Suppressor macrophage treated with lipopolysaccharide for 4 hours (primary cell): ENCODE measurements at regions not wholly inside any gene's neighbourhood (a gene's known extent, or its start where the extent isn't known, plus 50 kb on each side); places are given as distances from the start of the nearest gene placed in this dataset.
"Not testable (repeated sequence)": the region's sequence is repeated elsewhere in the genome, so short reads cannot be mapped to it uniquely, and the experiment has no call there.

ENCODE experiments used
- DNase-seq: peaks from one replicate; pipeline ENCODE4 v3.0.0-alpha.2; 2020

DNA sequence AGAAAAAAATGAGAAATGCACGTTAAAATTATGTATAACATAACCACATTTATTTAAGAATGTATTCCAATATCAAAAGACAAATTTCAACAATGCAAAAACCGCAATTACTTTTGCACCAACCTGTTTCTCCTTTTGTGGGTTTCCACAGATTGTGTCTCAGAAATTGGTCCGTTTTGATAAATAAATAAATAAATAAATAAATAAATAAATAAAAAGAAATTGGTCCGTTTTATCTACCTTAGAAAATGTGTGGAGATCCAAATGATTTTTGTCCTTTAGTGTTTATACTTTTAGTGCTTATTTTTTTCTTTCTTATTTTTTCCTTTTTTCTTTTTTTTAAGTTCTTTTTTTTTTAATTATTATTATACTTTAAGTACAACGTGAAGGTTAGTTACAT, 1682.2 kb upstream of the TMEFF2 start:
- no peak for DNase-seq

DNA sequence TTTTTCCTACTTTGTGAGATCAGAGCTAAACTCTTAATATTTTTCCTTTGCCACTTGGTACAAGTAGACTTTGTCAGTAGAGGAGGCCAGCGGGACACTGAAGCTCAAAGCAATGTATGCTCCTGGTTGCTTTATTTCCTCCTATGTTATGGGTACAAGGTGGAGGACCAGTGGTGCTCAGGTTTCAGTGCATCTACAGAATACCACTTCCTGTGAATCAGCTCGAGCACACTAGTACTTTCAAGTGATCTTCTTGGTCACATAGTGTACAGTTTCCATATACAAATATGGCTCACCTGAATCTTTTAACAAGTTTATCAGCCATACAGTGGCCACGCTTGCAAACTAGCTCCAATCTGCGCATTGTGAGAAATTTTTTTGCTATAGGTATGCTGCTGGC, 1674.8 kb upstream of the TMEFF2 start:
- no peak for DNase-seq

DNA sequence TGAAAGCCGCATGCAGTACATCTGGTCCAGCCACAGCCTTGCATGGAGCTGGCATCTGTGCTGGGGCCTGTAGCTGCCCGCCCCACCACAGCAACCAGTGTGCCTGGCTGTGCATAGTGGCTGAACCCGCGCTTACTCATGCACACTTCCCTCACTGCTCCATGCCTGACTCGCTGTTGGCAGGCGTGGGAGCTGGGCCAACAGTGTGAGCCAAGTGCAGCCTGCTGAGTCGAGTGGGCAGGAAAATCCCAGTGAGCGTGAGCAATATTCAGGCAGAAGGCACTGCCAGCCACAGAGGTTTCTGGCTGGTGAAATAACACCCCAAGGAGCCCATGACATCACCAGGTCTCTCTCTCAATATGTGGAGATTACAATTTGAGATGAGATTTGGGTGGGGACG, 1674.1 kb upstream of the TMEFF2 start:
- DNase-seq: no peak

DNA sequence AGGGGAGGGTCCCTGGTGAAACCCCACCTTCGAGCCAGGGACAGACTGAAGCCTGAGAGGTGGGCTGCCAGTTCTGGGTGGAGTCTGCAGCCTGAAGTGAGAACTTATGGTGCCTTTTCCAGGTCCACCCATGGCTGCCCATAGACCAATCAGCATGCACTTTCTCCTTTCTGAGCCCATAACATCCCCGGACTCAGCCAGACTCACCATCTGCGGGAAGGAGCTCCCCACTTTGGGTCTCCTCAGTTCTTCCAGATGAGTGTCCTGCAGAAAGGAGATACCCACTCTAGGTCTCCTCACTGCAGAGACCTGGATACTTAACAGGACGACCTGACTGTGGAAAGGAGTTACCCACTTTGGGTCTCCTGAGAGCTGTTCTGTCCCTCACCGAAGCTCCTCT, 1673.4 kb upstream of the TMEFF2 start:
- DNase-seq: no peak

DNA sequence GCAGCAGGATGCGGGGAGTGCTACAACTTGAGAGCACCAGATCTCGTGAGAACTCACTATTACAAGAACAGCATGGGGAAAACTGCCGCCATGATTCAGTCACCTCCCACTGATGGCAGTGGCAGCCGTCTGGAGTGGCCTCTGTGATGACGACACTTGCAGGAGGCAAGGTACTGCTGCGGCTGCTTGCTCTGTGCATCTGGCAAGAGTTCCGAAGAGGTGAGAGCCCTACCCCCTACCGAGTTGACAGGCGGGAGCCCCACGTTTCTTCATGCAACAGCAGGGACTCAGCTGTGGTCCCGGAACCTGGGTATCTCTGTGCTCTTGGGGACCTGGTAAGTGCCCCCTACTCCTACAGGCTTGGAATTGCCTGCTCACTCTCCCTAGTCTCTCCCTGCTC, 1672.7 kb upstream of the TMEFF2 start:
- no peak for DNase-seq

DNA sequence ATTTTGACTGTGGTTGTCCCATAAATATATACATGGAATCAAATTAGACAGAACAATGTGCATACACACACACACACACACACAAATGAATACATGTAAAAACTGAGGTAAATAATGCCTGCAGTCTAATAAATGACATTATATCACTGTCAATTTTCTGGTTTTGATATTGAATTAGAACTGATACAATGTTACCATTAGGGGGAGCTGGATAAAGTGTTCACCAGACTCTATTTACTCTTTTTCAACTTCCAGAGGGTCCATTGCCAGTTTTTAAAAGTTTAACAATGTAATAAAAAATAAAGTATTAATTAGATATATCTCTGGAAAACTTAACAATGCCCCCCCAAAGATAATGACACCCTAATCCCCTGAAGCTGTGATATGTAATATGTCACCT, 1666.8 kb upstream of the TMEFF2 start:
- no peak for DNase-seq

DNA sequence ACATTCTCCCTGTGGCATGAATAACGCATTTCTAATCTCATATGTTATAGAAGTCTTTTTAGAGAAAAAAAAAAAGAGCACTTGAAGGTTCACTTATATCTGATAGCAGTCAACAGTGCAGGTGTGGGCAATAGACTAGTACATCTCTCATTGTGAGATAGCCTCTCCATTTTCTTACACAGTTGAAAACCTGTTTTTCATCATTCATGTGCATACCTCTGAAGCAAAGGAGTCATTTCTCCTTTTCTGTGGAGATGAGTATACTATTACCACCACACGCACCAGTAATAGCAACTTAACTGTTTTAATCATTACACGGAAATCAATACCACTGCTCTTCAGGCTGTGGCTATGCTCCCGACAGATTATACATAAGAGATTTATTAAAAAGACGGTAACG, 1653.3 kb upstream of the TMEFF2 start:
- no peak for DNase-seq

DNA sequence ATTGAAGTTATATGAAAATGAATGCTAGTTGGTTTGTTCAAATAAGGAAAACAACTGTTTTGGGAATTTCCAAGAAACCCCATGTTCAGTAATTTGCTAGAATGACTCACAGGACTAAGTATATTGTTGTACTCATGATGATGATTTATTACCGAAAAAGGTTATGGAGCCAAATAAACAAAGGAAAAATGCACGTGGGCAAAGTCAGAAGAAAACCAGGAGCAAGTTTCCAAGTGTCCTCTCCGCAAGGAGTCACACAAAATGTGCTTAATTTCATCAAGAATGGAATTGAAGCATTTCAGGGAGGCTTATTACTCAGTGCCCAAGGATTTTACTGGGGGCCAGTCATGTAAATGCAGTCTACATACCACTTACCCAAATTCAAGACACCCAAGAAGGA, 1652.4 kb upstream of the TMEFF2 start:
- DNase-seq: no peak

DNA sequence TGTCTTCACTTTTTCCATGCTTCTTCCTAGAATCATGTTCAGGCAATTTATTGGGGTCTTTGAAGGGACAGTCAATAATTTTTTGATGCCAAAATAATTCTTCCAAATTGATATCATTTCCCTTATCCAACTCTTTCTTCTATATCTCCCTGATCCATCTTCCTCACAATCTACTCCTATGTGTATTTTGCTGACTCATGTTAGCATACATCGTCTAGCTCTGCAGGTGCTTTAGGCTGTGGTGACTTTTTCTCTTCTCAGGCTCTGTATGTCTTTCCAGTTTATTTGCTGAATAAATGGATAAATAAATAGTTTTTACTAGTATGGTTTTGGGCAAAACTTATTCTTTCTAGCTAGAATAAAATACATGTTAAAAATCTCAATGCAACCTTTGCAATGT, 1650.9 kb upstream of the TMEFF2 start:
- DNase-seq: no peak

DNA sequence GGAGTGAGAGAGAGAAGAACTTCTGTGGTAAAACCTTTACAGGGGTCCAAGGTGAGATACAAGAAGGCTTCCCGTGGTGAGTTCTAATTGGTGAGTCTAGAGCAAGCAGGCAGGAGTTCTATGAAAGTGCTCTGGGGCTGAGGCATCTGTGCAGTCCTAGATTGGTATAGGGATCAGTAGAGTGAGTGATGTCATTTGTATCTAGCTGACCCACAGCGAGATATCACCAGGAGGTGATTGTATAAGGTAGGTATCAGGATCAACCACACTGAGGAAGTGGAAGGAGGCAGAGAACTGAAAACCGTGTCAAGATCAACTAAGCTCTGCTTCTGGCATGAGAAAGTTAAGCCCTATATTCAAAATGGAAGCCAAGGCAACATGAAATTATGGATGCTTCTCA, 1648.9 kb upstream of the TMEFF2 start:
- DNase-seq: no peak

DNA sequence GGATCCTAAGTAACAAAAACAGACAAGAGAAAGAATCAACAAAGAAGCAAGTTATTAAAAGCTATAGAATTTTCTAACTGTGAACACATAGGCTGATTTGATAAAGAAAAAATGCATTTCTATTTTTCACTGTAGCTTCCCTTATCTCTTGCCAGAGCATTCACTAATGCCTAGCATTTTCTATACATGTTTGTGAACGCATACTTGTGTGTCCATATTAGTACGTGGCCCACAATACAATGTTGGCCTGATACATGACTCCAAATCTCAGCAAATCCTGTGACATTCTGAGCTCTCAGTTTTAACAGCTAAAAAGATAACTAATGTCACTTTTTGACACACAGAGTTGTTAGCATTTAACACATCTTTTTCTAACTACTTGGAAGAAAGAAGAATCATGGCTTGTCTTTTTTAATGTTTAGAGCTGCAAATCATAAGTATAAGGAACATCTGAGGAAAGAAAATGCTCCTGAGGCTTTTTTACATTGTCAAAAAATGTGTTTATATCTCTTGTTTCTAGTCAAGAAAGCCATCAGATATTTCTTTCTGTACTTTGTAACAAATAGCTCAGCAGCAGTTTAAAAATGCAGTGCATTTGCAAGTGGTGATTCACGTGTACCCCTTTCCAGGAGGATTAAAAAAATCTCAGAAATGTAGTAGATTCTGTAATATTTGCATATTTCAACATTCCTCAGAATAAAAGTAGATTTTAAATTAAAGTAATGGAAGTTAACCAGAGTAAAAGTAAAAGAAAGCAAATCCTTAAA, 1646.8 kb upstream of the TMEFF2 start:
- no peak for DNase-seq

DNA sequence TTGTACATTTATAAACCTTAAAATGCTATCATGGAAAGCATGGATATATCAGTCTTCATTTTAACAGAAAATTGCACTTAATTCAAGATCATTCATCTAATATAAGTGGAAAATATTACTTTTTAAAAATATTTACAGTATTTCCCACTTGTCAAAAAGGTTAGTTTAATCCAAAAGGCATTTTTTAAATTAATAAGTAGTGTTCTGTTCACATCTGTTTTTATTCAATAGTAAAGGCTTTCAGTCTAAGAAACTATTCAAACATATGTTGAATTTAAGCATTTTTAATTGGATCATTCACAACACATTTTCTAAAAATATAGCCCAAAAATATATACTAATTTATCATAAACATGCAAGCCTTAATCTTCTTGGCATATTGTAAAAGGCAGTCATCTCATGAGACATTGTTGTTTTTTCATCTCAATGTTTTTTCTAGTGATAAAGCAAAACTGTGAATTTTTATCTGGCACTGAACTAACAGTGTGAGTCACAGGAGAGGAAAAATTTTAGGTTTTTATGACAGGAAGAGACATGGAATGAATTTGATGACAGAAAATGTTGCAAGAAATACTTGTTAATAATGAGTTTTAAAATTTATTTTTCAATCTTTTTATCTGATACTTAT, 1642.5 kb upstream of the TMEFF2 start:
- DNase-seq: no peak

DNA sequence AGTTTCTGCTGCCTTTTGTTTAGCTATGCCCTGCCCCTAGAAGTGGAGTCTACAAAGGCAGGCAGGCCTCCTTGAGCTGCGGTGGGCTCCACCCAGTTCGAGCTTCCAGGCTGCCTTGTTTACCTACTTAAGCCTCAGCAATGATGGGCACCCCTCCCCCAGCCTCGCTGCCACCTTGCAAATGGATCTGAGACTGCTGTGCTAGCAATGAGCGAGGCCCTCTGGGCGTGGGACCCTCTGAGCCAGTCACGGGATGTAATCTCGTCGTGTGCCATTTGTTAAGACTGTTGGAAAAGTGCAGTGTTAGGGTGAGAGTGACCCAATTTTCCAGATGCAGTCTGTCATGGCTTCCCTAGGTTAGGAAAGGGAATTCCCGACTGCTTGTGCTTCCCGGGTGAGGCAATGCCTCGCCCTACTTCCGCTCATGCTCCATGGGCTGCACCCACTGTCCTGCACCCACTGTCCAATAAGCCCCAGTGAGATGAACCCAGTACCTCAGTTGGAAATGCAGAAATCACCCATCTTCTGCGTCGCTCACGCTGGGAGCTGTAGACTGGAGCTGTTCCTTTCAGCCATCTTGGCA, 1641.8 kb upstream of the TMEFF2 start:
- not testable (repeated sequence) for DNase-seq

DNA sequence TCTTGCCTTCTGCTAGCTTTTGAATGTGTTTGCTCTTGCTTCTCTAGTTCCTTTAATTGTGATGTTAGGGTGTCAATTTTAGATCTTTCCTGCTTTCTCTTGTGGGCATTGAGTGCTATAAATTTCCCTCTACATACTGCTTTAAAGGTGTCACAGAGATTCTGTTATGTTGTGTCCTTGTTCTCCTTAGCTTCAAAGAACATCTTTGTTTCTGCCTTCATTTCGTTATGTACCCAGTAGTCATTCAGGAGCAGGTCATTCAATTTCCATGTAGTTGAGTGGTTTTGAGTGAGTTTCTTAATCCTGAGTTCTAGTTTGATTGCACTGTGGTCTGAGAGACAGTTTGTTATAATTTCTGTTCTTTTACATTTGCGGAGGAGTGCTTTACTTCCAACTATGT, 1639.2 kb upstream of the TMEFF2 start:
- DNase-seq: not testable (repeated sequence)

DNA sequence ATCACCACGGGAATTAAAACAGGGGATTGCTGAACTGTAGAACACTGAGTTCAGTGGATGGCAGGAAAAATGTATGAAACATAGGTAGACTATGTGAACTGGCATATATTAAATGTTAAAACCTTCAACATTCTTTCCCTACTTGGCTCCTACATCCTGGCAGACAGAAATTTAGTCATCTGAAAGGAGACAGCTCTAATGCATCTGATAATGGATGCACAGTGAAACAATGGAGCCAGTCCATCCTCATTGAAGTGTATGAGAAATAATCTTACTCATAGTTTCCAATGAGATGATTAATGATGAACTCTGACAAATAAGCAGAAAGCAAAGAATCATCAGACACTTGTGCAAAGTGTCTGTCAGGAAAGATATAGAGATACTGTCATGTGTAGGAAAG, 1629.7 kb upstream of the TMEFF2 start:
- no peak for DNase-seq

DNA sequence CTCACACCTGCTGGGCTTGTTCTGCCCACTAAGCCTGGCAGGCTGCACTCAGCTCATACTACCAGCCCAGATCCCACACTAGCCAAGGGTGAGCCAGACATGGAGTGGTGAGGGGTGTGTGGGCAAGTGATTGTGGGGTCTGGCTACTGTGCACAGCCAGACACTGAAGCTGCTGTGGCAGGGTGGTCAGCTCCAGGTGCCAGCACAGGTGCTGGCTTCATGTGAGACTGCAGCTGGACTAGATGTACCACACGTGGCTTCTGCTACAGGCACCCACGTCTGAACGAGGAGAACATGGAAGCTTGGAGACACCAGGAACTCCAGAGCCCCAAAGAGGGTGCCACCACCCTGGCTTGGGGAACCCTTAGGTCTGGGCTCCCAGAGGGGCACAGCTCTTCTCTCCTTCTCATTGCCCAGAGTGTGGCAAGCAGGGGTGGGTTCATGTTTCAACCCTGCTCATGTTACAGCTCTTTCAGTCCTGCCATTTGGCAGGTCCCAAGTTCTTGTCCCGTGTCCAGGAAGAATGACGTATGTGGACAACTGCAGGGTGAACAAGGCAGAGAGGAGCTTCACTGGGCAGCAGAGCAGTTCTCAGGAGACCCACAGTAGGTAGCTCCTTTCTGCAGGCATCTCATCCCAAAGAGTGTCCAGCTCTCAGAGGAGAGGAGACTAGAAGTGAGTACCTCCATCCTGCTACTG, 1624.2 kb upstream of the TMEFF2 start:
- no peak for DNase-seq

DNA sequence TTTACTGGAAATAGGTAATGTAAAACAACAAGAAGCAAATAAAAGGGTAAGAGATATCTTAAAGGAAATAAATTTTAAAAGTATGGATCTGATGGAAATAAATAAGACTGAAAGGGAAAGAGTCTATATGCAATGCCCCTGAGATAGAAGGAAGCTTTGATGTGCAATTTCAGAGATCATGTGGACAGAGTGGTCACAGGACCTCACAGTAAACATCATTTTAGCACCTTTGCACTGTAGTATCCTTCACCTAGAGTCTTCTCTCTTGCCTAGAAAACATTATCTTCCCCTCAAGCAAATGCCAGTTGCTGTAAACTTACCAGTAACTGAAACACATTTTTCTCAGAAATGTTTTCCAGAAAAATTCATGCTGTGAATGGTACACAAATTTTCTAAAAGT, 1621.3 kb upstream of the TMEFF2 start:
- DNase-seq: no peak

DNA sequence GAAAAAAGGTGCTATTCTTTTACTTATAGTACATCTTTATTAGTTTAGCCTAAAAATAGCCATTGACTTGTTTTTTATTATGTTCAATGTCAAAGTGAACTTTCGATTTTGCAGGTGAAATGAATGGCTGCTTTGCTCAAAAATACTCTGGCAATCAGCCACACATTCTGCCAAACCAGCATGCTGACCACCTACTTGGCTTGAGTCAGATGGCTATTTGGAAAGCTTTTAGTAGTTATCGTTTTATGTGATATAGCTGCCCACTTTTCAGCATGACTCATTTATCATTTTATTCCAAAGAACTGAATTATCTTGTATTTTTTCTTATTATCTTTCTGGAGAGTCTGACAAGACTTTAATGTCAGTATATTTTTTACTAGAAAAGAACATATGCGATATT, 1615.8 kb upstream of the TMEFF2 start:
- DNase-seq: no peak

DNA sequence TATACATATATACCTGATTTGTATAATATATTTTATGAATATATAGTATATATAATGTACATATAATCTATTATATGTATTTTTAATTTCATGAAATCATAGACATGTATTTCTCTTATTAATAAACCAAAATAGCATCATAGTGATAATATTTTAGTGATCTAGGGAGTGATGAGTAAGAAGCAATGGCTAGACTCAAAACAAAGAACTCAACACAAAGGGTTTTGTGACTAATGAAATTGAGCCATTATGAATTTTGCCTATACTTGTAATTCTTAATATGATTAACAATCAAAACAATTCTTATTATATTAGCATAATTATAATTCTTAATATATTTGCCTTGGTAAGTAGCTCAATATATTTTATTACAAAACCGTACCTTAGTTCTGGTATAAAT, 1614.1 kb upstream of the TMEFF2 start:
- DNase-seq: no peak

DNA sequence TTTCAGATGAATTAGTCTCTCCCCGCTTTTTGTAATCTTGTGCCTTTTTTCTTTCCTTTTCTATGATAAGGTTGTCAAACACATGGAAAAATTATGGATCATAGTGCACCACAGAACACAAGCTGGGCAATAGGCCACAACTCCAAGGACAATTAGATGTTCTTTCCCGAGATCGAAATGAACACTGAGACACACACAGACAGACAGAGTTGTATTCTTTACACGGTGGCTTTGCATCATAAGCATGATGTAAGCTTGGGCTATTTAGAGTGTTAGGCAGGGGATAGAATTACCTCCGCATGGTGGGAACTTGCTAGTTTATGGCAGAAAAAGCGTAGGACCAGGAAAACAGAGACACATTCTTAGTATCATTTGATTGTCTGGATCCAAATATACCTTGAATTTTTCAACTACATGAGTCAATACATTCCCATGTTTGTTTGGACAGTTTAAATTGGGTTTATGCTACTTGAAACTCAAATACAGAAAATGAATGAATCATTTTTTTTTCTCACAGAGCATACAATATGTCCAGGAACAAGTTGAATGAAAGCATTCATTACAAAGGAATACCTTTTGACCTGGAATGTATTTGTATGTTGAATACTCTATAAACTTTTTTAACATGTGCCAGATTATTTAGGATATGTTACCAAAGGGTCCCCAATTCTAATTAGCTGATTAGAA, 1611.5 kb upstream of the TMEFF2 start:
- no peak for DNase-seq

DNA sequence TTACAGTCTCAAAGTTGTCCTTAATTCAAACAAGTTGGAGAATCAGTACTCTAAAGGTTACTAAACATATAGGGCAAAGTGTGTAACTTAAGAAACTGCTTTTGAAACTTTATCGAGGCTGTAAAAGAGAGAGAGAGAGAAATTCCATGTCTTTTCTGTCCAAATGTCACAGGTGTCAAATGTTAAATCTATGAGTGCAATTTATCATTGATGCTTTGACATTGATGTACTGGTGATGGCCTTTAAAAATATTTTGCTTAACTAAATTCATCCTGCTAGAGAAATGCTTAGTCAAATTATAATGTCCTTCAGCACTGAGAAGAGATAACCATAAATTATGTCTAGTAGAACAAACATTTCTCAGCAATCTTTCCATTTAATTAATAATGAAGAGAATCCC, 1602.1 kb upstream of the TMEFF2 start:
- no peak for DNase-seq

DNA sequence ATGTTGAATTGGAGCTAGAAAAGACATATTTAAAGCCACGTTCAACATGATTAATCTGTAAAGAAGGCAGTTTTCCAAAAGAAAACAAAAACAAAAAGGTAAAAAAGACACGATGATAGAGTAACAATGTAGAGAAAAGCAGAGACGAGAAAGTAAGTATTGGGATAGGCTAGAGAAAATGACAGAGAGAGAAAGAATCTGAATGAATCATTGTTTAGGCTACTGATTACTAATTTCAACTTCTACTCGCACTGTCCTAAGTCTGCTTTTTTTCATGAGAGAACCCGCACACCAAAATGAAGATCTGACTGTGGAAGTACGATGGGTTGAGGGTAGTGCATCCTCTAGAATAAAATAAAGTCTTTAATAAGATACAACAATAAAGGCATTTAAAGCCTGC, 1599.2 kb upstream of the TMEFF2 start:
- DNase-seq: no peak

DNA sequence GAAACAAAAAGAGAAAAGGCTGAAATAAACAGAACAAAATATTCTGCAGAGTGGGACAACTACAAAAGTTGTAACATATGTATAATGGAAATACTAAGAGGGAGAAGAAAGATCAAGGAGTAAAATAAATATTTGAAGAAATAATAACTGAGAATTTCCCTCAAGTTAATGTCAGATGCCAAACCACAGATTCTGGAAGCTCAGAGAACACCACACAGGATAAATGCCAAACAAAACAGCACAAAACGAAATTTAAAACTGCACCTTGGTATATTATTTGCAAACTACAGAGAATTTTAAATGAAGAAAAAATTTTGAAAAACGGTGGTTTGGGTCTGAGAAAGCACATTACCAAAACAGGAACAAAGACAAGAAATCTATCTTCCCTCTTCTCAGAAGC, 1588.9 kb upstream of the TMEFF2 start:
- no peak for DNase-seq
